NB4 (cell line): ENCODE measurements at regions not wholly inside any gene's neighbourhood (a gene's known extent, or its start where the extent isn't known, plus 50 kb on each side); places are given as distances from the start of the nearest gene placed in this dataset.

ENCODE experiments used
- DNase-seq: peaks from one replicate; pipeline ENCODE4 v3.0.0; 2010; ENCODE audit warnings: low read depth
- H3K4me3 ChIP-seq: one replicate; pipeline ENCODE4 v1.5.1; 2011; ENCODE audit warnings: mild to moderate bottlenecking, low read depth, low read length, moderate library complexity
- CTCF ChIP-seq: IDR thresholded peaks from one replicate; pipeline ENCODE4 v1.5.1; 2012; ENCODE audit warnings: low read depth, low read length
- MAX ChIP-seq: IDR thresholded peaks from 2 replicates; pipeline ENCODE4 v1.6.1; 2011; ENCODE audit warnings: low read depth, low read length
- MYC ChIP-seq: IDR thresholded peaks from 2 replicates; pipeline ENCODE4 v1.6.1; 2011; ENCODE audit warnings: low read depth, low read length
- POLR2A ChIP-seq: IDR thresholded peaks from 2 replicates; pipeline ENCODE4 v1.6.1; 2011; ENCODE audit warnings: mild to moderate bottlenecking; ENCODE audit not compliant: insufficient read length; ENCODE audit errors: extremely low read depth

- DNase-seq: no peak
- TF ChIP-seq POLR2A (no peak), MAX (no peak), MYC (no peak), CTCF (no peak)
- no peak overlapping the region for H3K4me3 ChIP-seq
These were observed 1458.8 kb downstream of the MRPL39 start for GRCh38 chr21:24148461-24148860.

GRCh38 chr21:24147674-24148073, 1459.6 kb downstream of the MRPL39 start:
- TF ChIP-seq POLR2A (no peak), MAX (no peak), CTCF (no peak)

GRCh38 chr21:24131056-24131455, 1476.2 kb downstream of the MRPL39 start:
- TF ChIP-seq MAX (no peak), POLR2A (no peak), MYC (no peak), CTCF (no peak)
- DNase-seq: no peak

More at GRCh38 chr21:24147674-24148073, 1459.6 kb downstream of the MRPL39 start:
- H3K4me3 ChIP-seq: no peak overlapping the region
- DNase-seq: no peak

GRCh38 chr21:24127651-24128050, 1479.6 kb downstream of the MRPL39 start:
- no peak overlapping the region for H3K4me3 ChIP-seq
- no peak for TF ChIP-seq POLR2A
- no peak for TF ChIP-seq CTCF
- TF ChIP-seq MAX: no peak
- TF ChIP-seq MYC: no peak
- no peak for DNase-seq

More at GRCh38 chr21:24131056-24131455, 1476.2 kb downstream of the MRPL39 start:
- no peak overlapping the region for H3K4me3 ChIP-seq

GRCh38 chr21:24123785-24124184, 1483.5 kb downstream of the MRPL39 start:
- TF ChIP-seq MYC (no peak), MAX (no peak), POLR2A (no peak), CTCF (no peak)
- no peak for DNase-seq
- no peak overlapping the region for H3K4me3 ChIP-seq

GRCh38 chr21:24118738-24119459, 1488.4 kb downstream of the MRPL39 start:
- H3K4me3 ChIP-seq: no peak overlapping the region
- no peak for DNase-seq
- TF ChIP-seq MYC: no peak
- TF ChIP-seq MAX: no peak
- no peak for TF ChIP-seq POLR2A
- TF ChIP-seq CTCF: no peak
